HG02852 (cell line): ENCODE measurements at regions not wholly inside any gene's neighbourhood (a gene's known extent, or its start where the extent isn't known, plus 50 kb on each side); places are given as distances from the start of the nearest gene placed in this dataset.
A peak's percentile ranks its signal among the peaks of the same experiment; 100 is the strongest.

Experiments
- ATAC-seq: cut with Tn5 transposase; IDR thresholded peaks from one replicate; pipeline ENCODE4 v1.9.1; 2021; ENCODE audit warnings: mild to moderate bottlenecking, moderate library complexity; ENCODE audit not compliant: unreplicated experiment

DNA sequence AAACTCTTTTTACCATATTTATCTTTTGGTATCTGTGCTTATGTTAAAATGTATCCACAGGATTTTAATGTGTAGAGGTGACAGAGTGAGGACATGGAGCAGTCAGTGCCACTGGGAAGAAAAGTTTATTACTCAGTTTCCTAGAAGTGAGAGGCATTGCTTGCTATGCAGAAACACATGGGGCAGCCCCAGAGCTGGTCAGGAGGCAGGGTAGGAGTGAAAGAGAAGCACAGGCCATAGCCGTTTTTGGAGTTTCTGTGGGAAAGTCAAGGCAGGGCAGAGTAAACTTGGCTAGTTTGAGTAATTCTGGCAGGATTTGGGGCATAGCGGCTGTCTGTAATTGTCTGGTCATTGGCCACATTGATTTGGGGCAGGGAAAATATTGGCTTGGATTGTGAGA lies 370.9 kb downstream of the FGF9 start:
- ATAC-seq = no peak

DNA sequence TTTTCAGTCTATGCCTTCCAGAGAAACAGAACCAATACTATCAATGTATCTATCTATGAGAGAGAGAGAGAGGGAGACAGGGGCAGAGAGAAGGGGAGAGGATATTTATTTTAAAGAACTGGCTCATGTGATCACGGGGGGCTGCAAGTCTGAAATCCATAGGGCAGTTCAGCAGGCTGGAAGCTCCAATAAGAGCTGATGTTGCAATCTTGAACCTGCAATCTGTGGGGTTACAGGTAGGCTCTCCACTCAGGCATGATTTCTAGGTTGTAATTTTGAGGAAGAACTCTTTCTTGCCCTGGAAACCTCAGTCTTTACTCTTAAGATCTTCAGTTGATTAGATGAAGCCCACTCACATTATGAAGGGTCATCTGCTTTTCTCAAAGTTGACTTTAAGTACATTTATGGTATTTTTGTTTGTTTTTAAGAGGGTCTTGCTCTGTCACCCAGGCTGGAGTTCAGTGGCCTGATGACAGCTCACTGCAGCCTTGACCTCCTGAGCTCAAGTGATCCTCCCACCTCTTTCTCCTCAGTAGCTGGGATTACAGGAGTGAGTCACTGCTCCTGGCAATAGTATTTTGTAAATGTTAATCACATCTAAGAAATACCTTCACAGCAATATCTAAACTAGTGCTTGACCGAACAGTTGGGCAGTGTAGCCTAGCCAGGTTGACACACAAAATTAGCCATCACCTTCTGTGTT lies 376.4 kb downstream of the FGF9 start:
- no peak for ATAC-seq

DNA sequence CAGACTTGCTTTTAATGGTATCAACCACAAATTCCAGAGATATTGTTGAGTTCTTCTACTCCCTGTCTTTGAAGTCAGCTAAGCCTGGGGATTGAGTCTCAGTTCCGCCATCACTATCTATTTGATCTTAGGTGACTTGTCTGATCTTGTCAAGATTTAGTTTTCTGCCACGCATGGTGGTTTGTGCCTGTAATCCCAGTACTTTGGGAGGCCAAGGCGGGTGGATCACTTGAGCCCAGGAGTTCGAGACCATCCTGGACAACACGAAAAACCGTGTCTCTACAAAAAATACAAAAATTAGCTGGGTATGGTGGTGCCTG lies 376.9 kb downstream of the FGF9 start:
- ATAC-seq = no peak

DNA sequence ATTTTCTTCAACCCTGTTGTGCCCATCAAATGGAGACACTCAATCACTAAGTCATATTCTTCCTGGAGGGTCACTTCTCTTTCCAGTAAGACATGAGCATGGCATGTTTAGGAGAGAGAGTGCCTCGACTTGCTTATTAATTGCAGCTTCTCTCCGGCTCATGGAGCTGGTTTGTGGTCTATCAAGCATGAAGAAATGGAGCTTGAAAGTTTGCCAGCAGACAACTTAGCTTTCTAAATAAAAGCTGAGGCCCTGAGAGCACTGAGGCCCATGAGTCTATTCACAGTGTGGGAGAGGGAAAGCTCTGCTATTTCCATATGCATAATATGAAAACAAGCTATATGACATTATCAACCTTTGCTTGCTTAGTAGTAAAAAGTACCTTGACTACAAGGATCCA lies 378.5 kb downstream of the FGF9 start:
- ATAC-seq = no peak

DNA sequence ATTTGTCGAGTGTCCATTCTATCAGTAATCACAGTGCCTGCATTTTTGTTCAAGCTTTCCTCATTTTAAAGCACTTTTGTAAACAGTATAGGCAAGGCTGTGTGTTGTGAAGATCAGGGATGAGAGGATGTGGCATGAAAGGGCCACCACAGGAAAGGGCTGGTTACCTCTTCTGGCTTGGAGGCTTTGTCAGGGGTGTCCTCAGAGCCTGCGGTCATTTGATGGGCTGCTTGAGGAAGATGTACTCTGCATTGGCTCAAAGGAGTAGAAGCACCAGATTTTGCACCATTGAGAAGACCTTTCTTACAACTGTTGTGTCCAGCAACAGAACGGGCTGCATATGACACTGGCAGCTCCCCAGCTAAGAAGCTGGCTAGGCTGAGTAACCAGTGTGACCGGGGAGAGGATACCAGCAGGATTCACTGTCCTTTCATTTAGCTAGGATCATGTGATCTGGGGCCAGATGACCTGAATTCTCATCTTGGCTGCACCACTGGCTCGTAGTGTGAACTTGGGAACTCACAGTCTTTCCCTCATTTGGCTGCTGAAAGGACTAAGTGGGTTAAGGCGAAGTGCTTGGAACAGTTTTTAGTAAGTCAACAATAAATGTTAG lies 380.2 kb downstream of the FGF9 start:
- ATAC-seq = no peak

DNA sequence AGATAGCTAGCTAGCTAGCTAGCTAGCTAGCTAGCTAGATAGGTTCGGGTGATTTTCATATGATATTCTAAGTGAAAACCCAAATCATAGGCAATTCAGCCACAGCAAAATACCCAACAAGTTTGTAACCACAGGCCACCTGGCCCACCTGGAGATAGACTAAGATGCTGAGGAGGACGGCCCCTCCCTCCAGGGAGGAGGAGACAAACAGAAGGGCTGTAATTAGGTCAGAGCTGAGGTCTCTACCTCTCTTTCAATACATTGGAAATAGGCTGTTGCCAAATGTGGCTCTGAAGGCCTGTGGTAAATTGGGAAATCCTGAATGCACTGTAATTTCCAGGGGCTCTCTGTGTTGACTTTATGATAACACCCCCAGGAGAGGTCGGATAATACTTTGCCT lies 382.2 kb downstream of the FGF9 start:
- no peak for ATAC-seq

DNA sequence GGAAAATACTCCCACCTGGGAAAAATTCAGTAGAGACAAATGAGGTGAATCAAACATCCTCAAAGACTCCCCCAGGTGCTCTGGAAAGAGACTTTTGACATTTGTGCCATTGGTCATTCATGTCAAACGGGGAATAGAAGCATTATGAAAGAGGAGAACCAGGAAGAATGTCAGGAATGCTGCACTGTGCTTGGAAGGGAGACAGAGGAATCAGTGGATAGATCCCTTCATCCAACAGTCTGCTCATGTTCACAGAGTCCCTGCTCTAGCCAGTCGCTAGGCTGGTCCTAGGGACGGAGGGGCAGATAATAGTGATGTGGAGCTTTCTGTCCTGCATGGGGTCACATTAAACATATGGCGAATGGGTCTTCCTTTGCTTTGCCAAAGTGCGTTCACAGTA lies 384.4 kb downstream of the FGF9 start:
- no peak for ATAC-seq

DNA sequence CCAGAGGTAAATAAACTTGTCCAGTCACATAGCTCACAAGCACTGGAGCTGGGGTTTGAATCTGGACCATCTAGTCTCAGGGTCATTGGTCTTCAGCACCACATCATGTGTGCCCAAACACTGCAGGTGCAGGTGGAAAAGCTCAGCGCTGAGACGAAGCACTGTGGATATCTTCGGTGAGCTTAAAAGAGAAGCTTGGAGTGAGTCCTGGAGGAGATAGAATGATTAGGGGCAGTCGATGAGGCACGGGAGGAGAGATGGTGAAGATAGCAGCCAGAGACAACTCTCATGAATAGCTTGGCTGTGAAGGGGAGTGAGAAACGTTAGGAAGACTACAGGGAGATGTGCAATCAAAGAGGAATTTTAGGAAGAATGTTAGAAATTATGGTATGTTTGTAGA lies 389.3 kb downstream of the FGF9 start:
- ATAC-seq = no peak

DNA sequence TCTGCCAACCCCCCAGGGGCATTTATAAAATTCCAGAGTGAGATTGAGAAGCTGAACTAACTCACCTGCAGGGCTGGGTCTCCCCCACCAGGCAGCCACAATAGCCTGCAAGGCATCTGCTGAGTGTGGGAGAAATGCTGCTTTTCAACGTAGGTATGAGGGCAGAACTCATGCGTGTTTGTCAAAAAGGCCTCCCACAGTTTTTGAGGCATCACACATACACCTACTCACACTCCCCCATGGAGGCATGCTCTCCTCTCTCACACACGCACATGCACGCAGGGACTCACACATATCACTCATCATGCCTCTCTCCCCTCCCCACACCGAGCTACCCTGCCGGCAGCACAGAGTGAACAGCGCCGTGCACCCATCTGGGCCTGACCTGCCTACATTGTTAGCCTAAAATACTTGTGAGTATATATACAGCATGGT lies 390.5 kb downstream of the FGF9 start:
- ATAC-seq = peak; percentile 78

DNA sequence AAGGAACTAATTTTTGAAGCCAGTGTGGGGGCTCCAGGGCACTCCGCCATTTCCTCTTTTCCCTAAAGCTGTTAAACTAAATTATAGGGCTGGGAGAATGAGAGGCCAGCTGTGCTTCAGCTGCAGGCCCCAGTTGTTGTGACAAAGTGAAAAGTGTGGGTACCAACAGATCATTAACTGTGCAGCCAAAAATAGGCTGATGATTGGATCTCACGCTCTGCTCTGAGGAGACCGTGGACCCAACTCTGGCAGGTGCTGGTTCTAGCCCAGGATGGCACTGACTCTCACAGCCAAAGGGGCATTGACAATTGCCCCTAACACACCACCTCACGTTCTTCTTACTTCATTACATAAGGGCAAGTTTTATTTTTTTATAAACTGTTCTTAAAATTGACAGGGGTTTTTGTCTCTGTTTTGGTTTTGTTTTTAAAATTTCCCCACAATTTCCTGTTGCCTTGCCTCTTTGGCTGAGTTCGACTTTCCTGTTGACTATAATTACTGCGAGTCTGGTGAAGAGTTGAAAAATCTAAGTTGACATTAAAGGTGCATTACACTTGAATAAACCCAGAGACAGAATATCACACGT lies 391.0 kb downstream of the FGF9 start:
- peak; percentile 71 for ATAC-seq

DNA sequence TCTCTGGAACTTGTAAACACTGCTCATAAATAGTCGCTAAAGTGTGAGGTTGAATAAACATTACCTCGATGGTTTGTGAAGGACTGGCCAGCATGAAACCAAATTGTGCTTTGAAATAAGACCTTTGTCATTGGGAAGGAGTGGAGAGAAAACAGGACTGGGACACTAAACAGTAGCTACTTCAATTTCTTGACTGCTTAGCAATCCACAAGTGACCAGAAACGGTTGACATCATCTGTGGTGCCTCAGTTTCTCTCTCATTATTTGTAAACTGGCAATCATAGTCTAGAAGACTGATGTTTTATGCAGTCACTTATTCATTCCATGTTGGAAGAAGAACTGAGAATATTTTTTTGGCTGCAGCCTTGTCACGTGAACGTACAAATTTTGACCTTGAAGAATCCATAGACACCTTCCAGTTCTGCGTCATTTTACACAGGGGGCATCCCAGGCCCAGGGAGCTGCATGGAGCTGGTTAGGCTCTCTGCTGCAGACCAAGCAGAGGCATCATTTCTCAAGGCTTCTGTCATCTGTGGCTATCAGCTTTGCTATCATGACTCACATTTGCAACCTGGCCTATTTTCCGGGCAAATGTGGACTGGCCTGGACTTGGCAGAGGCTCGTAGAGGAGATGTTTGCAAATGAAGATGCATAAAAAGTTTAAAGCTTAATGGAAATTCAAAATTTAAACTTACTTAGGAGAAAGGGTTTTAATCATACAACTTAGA lies 391.8 kb downstream of the FGF9 start:
- ATAC-seq = no peak

DNA sequence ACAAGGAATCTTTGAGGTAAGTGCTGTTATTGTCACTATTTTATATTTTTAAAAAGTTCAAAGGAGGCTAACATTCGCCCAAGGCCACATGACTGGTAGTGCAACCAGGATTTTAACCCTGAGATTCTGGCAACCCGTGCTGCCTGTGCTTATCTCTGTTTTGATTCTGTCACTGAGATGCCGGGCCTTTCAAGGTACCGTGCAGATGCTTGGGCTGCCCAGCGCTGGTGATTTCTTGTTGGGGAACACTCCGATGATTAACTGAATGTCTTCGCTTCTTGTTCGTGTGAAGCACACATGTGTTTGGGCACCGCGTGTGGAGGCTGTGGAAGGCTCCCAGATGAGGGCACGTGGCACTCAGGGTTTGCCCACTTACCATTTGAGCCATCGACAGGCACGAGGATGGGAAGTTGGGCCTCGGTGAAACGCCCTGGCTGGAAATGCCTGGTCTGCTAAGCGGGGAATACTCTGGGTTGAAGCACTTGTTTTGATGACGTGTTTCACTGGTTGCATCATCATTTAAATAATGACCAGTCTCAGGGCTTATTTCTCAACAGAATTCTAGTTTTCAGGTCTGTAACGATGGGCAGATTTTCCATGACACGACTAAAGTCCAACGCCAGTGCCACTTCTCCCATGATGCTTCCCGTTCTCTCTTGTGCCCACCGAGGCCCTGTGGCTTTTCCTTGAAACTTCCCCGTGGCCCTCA lies 392.7 kb downstream of the FGF9 start:
- ATAC-seq = no peak

DNA sequence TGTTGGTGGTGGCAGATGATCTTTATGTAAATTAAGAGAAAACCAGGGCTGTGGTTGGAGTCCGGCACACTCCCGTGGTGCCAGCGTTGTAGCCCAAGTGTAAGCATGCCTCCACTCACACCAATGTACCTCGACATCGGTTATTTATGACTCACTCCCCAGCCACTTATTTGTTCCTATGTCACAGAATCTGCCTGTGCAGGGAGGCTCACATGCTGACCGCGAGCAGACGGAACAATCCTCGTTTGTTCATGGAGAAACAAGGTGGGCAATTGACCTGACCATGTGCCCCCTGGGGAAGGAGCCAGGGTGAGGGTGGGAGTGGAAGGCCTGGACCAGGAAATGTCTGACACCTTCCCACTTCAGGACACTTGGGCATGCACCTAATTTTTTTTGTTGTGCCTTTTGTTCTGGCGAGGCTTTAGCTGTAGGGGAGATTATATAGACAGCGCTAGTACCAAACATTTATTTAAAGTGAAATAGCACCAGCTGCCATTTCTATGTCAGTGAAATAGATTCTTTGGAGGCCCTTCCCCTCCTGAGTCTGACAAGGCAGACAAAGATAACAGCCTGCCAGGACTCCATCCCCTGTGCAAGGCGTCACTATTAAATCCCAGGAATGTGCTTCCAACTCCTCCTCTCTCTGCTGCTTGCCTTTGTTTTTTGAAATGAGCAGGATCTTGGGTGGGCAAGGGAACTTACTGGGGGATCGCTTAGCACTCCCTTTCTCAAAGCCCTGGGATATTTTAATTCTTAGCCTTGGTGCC lies 394.2 kb downstream of the FGF9 start:
- ATAC-seq = no peak

DNA sequence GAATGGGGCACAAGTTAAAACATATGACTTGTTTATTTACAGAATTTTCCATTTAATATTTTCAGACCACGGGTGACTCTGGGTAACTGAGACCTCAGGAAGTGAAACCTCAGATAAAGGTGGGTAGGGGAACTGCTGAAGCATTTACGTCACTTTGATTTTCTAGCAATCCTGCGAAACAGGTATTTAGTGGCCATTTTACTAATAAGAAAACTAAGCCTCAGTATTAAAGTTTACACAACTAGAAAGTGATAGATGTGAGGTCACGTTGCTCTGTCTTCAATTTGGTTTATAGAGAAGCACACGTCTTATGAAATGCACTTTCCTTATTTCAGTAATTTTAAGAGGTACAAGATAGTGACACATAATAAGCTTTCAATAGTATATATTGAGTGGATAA lies 402.8 kb downstream of the FGF9 start:
- ATAC-seq = peak; percentile 49

DNA sequence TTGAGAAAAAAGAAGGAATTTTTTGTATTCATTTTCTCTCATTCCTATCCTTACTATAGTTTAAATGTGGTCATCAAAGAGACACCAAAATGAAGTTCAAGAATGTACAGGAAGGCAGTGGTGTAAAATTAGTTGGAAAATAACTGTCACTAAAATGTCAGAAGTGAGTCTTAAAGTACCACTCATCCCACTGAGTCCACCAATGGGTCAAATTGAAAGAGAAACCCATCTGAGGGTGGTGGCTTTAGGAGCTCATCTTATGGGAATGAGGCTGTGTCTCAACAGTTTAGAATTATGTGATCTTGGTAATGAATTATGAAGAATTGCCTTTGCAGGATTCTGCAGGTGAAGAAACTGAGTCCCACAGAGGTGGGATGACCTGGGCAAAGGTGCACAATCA lies 403.5 kb downstream of the FGF9 start:
- ATAC-seq = no peak

DNA sequence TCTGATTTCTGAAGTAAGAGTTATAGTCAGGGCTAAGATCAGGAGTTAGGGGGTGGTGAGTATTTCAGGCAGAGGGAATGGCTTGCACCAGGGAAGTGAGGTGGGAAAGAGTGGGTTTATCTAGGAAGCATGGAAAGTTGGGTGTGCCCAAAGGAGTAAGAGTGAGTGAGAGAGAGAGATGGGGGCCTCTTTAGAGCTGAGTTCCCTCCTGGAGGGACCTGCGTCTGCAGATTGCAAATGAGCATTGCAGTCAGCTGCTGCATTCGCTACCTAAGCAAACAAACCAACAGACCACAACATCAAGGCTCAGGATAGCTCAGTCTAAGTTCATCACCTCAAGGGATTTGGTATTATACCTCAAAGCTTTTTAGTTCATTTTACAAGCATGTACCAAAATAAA lies 405.8 kb downstream of the FGF9 start:
- ATAC-seq = peak; percentile 45

DNA sequence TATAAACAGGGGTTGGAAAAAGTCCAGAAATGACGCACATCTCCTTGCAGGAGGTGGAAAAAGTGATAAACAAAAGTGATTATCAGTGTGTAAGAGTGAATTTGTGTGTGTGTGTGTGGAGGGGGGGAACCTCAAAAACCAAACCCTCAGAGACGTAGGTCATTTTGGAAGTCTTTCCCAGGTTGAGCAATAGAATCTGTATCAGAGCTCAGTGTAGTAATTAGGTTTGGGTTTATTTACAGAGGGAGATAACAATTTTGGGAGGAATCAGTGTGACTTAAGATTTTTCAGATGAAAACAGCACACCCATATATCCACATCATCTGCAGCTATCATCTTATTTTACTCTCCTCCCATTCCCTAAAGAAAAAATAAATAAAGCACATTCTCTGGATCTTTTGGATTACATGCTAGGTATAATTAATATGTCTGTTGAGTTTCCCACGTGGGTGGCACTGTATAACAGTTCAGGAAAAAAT lies 406.4 kb downstream of the FGF9 start:
- ATAC-seq = no peak

DNA sequence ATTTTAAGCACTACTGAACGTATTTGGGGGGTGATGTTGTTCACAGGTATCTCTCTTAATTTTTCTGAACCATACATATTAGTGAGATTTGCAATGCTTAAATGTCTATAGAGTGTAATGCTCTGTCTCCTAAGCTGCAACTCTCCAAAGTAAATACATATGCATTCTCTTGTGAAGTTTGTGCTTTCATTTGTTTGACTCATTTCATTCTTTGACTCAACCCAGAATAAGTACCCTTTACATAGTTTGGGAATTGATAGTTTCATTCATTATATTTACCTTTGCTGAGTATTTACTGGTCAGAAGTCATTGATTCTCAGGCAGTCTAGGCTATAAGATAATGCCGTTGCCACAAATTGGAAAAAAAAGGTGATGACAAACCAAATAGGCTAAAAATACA lies 406.9 kb downstream of the FGF9 start:
- no peak for ATAC-seq

DNA sequence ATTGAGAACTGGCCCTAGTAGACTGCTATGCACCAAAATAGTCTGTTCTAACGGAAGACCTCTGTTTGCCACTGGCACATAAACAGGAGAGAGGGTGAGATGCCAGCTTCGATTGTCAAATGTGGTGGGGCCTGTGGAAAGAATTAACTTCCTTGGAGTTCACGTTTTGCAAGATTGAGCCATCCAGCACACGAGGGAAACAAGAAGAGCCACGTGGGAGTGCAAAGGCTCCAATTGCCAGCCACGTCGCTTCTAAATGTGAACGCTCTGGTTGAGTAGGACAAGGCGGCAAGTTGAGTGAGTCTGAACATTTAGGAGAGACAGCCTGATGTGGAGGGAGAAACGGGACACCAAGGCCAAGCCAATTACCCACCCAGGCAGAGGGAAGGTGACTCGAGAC lies 409.1 kb downstream of the FGF9 start:
- ATAC-seq = no peak

DNA sequence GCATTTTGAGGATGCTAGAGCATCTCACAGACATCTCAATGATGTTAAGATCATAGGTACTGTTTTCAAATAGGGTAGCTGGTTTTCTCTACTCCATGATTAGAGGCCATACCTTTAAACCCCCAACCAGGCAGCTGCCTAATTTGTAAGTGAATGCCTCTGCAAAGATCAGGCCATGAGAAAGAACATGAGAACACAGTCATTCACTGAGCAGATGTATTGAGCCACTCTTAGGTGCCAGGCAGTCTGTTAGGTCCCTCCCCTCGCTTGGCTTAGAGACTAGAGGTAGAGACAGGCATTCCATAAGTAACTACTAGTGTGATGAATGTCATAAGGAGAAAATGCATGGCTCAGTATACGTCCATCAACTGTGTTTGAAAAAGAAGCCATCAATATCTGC lies 410.0 kb downstream of the FGF9 start:
- ATAC-seq = no peak

DNA sequence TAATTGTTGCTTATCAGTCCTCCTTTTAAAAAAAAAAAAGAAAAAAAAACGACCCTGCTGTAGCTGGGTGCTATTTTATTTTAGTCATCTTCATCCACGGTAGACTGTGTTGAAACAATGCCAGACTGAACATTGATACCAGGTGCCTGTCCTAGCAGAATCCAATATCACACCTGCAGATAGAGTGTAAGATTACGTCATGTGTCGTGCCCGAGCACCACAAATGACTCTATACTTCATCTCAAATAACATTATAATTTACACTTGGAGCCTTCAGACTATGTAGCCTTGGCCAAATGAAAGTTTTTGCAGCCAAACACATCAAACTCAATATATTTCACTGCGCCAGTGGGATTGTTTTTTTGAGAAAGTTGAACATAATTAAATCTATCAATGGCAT lies 410.6 kb downstream of the FGF9 start:
- ATAC-seq = no peak
